CD4-positive, CD25-positive, alpha-beta regulatory T cell (primary cell): ENCODE measurements at regions not wholly inside any gene's neighbourhood (a gene's known extent, or its start where the extent isn't known, plus 50 kb on each side); places are given as distances from the start of the nearest gene placed in this dataset.

Experiments
- ATAC-seq, 2 donors: fragments of 150-1000 bp; cut with Tn5 transposase; one replicate each; pipeline ENCODE4 v1.10.0; 2021; ENCODE audit warnings: low read depth in 2 of 2, moderate number of reproducible peaks in 2 of 2, moderate library complexity in 1 of 2
- DNase-seq, 3 donors: peaks; one replicate each; pipeline versions ENCODE4 v3.0.0 to v3.0.0-alpha.2; 2012 to 2022; ENCODE audit warnings: mixed read lengths in 1 of 3
- H3K27ac ChIP-seq: one replicate; pipeline ENCODE4 v1.7.0; 2013; ENCODE audit warnings: mild to moderate bottlenecking, low read length; ENCODE audit not compliant: insufficient read depth, poor library complexity, severe bottlenecking
- H3K27me3 ChIP-seq: one replicate; pipeline ENCODE4 v1.7.0; 2013; ENCODE audit warnings: low read length; ENCODE audit not compliant: control insufficient read depth, insufficient read depth
- H3K36me3 ChIP-seq: one replicate; pipeline ENCODE4 v1.7.0; 2013; ENCODE audit warnings: mild to moderate bottlenecking, low read length, moderate library complexity; ENCODE audit not compliant: control insufficient read depth, insufficient read depth
- H3K4me1 ChIP-seq: 2 replicates; pipeline ENCODE4 v1.7.0; 2013; ENCODE audit warnings: mild to moderate bottlenecking, low read length; ENCODE audit not compliant: insufficient read depth, control insufficient read depth, poor library complexity, severe bottlenecking
- H3K4me3 ChIP-seq: one replicate; pipeline ENCODE4 v1.7.0; 2013; ENCODE audit warnings: low read depth, mild to moderate bottlenecking, low read length, moderate library complexity
- H3K9me3 ChIP-seq, 2 experiments: 1 replicate in 1 of 2; 2 replicates in 1 of 2; pipeline ENCODE4 v1.7.0; 2013; ENCODE audit warnings: low read length in 2 of 2, mild to moderate bottlenecking in 1 of 2, moderate library complexity in 1 of 2; ENCODE audit not compliant: control insufficient read depth in 2 of 2
- H3K27ac Mint-ChIP-seq, 3 donors: one replicate each; pipeline ENCODE4 v1.8.0; 2020 to 2022; ENCODE audit warnings: mild to moderate bottlenecking in 3 of 3, mixed read lengths in 3 of 3, moderate library complexity in 2 of 3
- H3K27me3 Mint-ChIP-seq: one replicate; pipeline ENCODE4 v1.8.0; 2022; ENCODE audit warnings: mild to moderate bottlenecking, mixed read lengths
- H3K36me3 Mint-ChIP-seq: one replicate; pipeline ENCODE4 v1.8.0; 2020; ENCODE audit warnings: mixed read lengths
- H3K4me1 Mint-ChIP-seq, 4 donors: one replicate each; pipeline ENCODE4 v1.8.0; 2020 to 2022; ENCODE audit warnings: mixed read lengths in 4 of 4, mild to moderate bottlenecking in 1 of 4
- H3K4me3 Mint-ChIP-seq, 4 donors: one replicate each; pipeline ENCODE4 v1.8.0; 2020 to 2022; ENCODE audit warnings: mild to moderate bottlenecking in 4 of 4, mixed read lengths in 4 of 4, moderate library complexity in 3 of 4
- H3K9me3 Mint-ChIP-seq, 7 donors: one replicate each; pipeline ENCODE4 v1.8.0; 2020 to 2022; ENCODE audit warnings: mixed read lengths in 7 of 7, mild to moderate bottlenecking in 3 of 7, moderate library complexity in 2 of 7

DNA sequence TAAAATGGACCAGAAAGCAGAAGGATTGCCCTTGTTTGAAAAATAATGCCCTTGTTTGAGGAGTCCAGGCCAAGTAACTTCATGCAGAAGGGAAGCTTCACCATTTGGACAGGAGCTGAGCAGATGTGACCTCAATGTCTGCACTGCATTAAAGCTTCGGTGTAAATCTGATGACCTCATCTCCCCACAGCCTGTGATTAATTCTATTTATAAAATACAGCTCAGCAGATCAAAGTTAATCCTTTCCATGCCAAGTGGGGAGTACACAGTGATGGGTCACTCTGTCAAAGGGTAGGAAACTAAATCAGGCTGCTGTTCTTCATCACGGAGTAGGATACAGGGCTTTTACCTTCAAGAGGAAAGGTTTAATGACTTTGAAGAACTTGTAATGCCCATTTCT lies 533.7 kb downstream of the RPS29 start:
- DNase-seq, result no peak
- Histone ChIP-seq H3K36me3 (no peaks in the 10 kb centered on the region), H3K27me3 (no peaks in the 10 kb centered on the region), H3K27ac (no peak overlapping the region), H3K4me1 (no peaks in the 10 kb centered on the region), H3K4me3 (no peak overlapping the region), H3K9me3 (no peaks in the 10 kb centered on the region)
- Mint-ChIP-seq H3K36me3 (no peaks in the 10 kb centered on the region), H3K4me3 (no peak overlapping the region), H3K27me3 (no peaks in the 10 kb centered on the region), H3K9me3 (peaks cover 0 to 4% (median 2%) of the 10 kb centered on the region in 7 donors), H3K4me1 (no peaks in the 10 kb centered on the region), H3K27ac (no peak overlapping the region)
- no peak for ATAC-seq

- H3K4me3 ChIP-seq, result no peak overlapping the region
- Mint-ChIP-seq H3K27me3 (no peaks in the 10 kb centered on the region), H3K4me3 (no peak overlapping the region), H3K9me3 (peaks cover 0 to 4% (median 2%) of the 10 kb centered on the region in 7 donors), H3K36me3 (no peaks in the 10 kb centered on the region), H3K4me1 (no peaks in the 10 kb centered on the region), H3K27ac (no peak overlapping the region)
- H3K9me3 ChIP-seq, result no peaks in the 10 kb centered on the region
- H3K36me3 ChIP-seq, result no peaks in the 10 kb centered on the region
- H3K27ac ChIP-seq, result no peak overlapping the region
- no peak for ATAC-seq
- no peak for DNase-seq
- H3K4me1 ChIP-seq, result no peaks in the 10 kb centered on the region
- no peaks in the 10 kb centered on the region for H3K27me3 ChIP-seq
Observed at GRCh38 chr14:49051328-49052060, 534.7 kb downstream of the RPS29 start.

- DNase-seq, result no peak
- no peak overlapping the region for H3K4me3 Mint-ChIP-seq
- no peaks in the 10 kb centered on the region for H3K36me3 Mint-ChIP-seq
- H3K27ac ChIP-seq, result no peak overlapping the region
- H3K27me3 ChIP-seq, result no peaks in the 10 kb centered on the region
- ATAC-seq, result no peak
- no peaks in the 10 kb centered on the region for H3K27me3 Mint-ChIP-seq
- peaks cover 0 to 4% (median 2%) of the 10 kb centered on the region in 7 donors for H3K9me3 Mint-ChIP-seq
- no peaks in the 10 kb centered on the region for H3K4me1 Mint-ChIP-seq
- H3K36me3 ChIP-seq, result no peaks in the 10 kb centered on the region
- no peaks in the 10 kb centered on the region for H3K4me1 ChIP-seq
- no peaks in the 10 kb centered on the region for H3K9me3 ChIP-seq
- no peak overlapping the region for H3K27ac Mint-ChIP-seq
- H3K4me3 ChIP-seq, result no peak overlapping the region
Observed at GRCh38 chr14:49050822-49051221, 535.4 kb downstream of the RPS29 start.

GRCh38 chr14:49049711-49050110 lies 536.5 kb downstream of the RPS29 start:
- H3K27ac Mint-ChIP-seq, result no peak overlapping the region
- ATAC-seq, result no peak

GRCh38 chr14:49044981-49045380 lies 541.2 kb downstream of the RPS29 start:
- H3K4me3 ChIP-seq, result no peak overlapping the region
- no peak overlapping the region for H3K4me3 Mint-ChIP-seq
- no peaks in the 10 kb centered on the region for H3K36me3 Mint-ChIP-seq
- ATAC-seq (no peak), DNase-seq (no peak)
- H3K27ac Mint-ChIP-seq, result no peak overlapping the region
- H3K27me3 Mint-ChIP-seq, result no peaks in the 10 kb centered on the region
- no peaks in the 10 kb centered on the region for H3K27me3 ChIP-seq
- no peaks in the 10 kb centered on the region for H3K36me3 ChIP-seq
- no peaks in the 10 kb centered on the region for H3K9me3 ChIP-seq
- no peak overlapping the region for H3K27ac ChIP-seq
- H3K9me3 Mint-ChIP-seq, result peaks cover 0 to 3% (median 0%) of the 10 kb centered on the region in 7 donors
- H3K4me1 Mint-ChIP-seq, result no peaks in the 10 kb centered on the region
- no peaks in the 10 kb centered on the region for H3K4me1 ChIP-seq

More at GRCh38 chr14:49049711-49050110, 536.5 kb downstream of the RPS29 start:
- Histone ChIP-seq H3K27me3 (no peaks in the 10 kb centered on the region), H3K9me3 (no peaks in the 10 kb centered on the region), H3K27ac (no peak overlapping the region), H3K36me3 (no peaks in the 10 kb centered on the region), H3K4me3 (no peak overlapping the region), H3K4me1 (no peaks in the 10 kb centered on the region)
- H3K36me3 Mint-ChIP-seq, result no peaks in the 10 kb centered on the region
- H3K4me3 Mint-ChIP-seq, result no peak overlapping the region
- no peaks in the 10 kb centered on the region for H3K4me1 Mint-ChIP-seq
- H3K27me3 Mint-ChIP-seq, result no peaks in the 10 kb centered on the region
- peaks cover 0 to 4% (median 2%) of the 10 kb centered on the region in 7 donors for H3K9me3 Mint-ChIP-seq
- DNase-seq, result no peak

GRCh38 chr14:49036984-49037516 lies 549.1 kb downstream of the RPS29 start:
- Mint-ChIP-seq H3K36me3 (no peaks in the 10 kb centered on the region), H3K27me3 (no peaks in the 10 kb centered on the region), H3K9me3 (peaks cover 0 to 3% (median 0%) of the 10 kb centered on the region in 7 donors), H3K4me1 (no peaks in the 10 kb centered on the region), H3K27ac (no peak overlapping the region), H3K4me3 (no peak overlapping the region)
- Histone ChIP-seq H3K4me1 (no peaks in the 10 kb centered on the region), H3K4me3 (no peak overlapping the region), H3K27ac (no peak overlapping the region), H3K36me3 (no peaks in the 10 kb centered on the region), H3K9me3 (no peaks in the 10 kb centered on the region), H3K27me3 (no peaks in the 10 kb centered on the region)
- no peak for DNase-seq
- ATAC-seq, result no peak

DNA sequence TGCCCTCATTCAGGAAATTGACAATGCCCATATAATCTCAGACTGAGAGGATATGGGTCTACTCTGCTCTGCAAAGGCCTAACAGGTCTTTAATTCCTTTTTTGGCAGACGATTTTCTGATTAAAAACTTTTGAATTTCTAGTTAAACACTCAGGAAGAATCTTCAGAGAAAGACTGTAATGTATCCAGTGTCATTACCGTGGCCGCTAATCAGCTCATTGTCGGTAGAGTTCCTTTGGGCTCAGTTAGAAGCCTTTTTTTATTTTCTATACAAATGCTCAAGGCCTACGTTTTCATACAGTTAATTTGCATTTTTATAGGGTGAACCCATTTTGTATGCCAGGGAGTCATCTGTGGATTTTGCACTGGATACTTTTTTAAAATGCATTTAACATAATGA lies 549.9 kb downstream of the RPS29 start:
- H3K27ac Mint-ChIP-seq, result no peak overlapping the region
- Histone ChIP-seq H3K27me3 (no peaks in the 10 kb centered on the region), H3K9me3 (no peaks in the 10 kb centered on the region), H3K36me3 (no peaks in the 10 kb centered on the region), H3K4me3 (no peak overlapping the region), H3K27ac (no peak overlapping the region), H3K4me1 (no peaks in the 10 kb centered on the region)
- no peaks in the 10 kb centered on the region for H3K36me3 Mint-ChIP-seq
- DNase-seq, result no peak
- no peaks in the 10 kb centered on the region for H3K27me3 Mint-ChIP-seq
- H3K9me3 Mint-ChIP-seq, result peaks cover 0 to 3% (median 0%) of the 10 kb centered on the region in 7 donors
- no peaks in the 10 kb centered on the region for H3K4me1 Mint-ChIP-seq
- no peak overlapping the region for H3K4me3 Mint-ChIP-seq
- no peak for ATAC-seq

DNA sequence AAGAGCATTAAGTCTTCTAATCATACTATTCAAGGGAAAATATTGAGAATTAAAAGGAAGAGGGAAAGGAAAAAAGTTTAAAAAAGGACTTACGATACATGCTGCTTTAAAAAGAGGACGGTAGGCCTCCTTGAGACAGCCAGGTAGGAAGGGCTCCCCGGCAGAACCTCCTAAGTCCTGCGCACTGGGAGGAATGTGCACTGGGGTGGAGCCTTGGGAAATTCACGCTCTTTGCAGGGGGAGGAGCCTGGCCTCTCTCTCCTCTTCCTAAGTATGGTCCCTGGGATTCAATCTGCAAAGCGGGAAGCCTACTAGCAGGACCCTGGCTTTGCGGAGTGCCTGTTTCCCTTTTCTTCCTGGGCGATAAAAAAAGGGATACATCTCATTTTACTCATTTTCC lies 553.0 kb downstream of the RPS29 start:
- Mint-ChIP-seq H3K27ac (no peak overlapping the region), H3K9me3 (peaks cover 0 to 3% (median 0%) of the 10 kb centered on the region in 7 donors), H3K27me3 (no peaks in the 10 kb centered on the region), H3K4me1 (no peaks in the 10 kb centered on the region), H3K4me3 (no peak overlapping the region), H3K36me3 (no peaks in the 10 kb centered on the region)
- no peaks in the 10 kb centered on the region for H3K4me1 ChIP-seq
- no peaks in the 10 kb centered on the region for H3K36me3 ChIP-seq
- no peaks in the 10 kb centered on the region for H3K27me3 ChIP-seq
- no peaks in the 10 kb centered on the region for H3K9me3 ChIP-seq
- H3K4me3 ChIP-seq, result no peak overlapping the region
- H3K27ac ChIP-seq, result no peak overlapping the region
- no peak for ATAC-seq
- no peak for DNase-seq
